WTC11 (cell line): ENCODE measurements at regions not wholly inside any gene's neighbourhood (a gene's known extent, or its start where the extent isn't known, plus 50 kb on each side); places are given as distances from the start of the nearest gene placed in this dataset.

Source experiments
- CBFB ChIP-seq: sonication (generic); formaldehyde crosslinking; IDR thresholded peaks from 2 replicates; pipeline ENCODE4 v1.8.1; 2022; ENCODE audit warnings: mild to moderate bottlenecking, low read depth, missing genetic modification reagents
- FOXP1 ChIP-seq: sonication (generic); formaldehyde crosslinking; IDR thresholded peaks from 2 replicates; pipeline ENCODE4 v1.8.0; 2022; ENCODE audit warnings: missing genetic modification reagents, mild to moderate bottlenecking, moderate library complexity, borderline replicate concordance
- JUN ChIP-seq: sonication (generic); formaldehyde crosslinking; IDR thresholded peaks from 2 replicates; pipeline ENCODE4 v1.8.0; 2023; ENCODE audit warnings: mild to moderate bottlenecking, missing genetic modification reagents
- NR1H2 ChIP-seq: sonication (generic); formaldehyde crosslinking; IDR thresholded peaks from 2 replicates; pipeline ENCODE4 v1.9.0; 2021; ENCODE audit warnings: mild to moderate bottlenecking, moderate library complexity, missing genetic modification reagents
- NR2C2 ChIP-seq: sonication (generic); formaldehyde crosslinking; IDR thresholded peaks from 2 replicates; pipeline ENCODE4 v1.8.0; 2022; ENCODE audit warnings: mild to moderate bottlenecking, missing genetic modification reagents
- TEAD1 ChIP-seq: sonication (generic); formaldehyde crosslinking; IDR thresholded peaks from 2 replicates; pipeline ENCODE4 v1.8.0; 2022; ENCODE audit warnings: mild to moderate bottlenecking, missing genetic modification reagents
- ZNF423 ChIP-seq: fragments of 250-450 bp; sonication (Bioruptor Pico); IDR thresholded peaks from 2 replicates; pipeline ENCODE4 v2.1.2; 2022; ENCODE audit warnings: mild to moderate bottlenecking, moderate library complexity
- TF ChIP-seq, protein P1 (sequence below): sonication (generic); formaldehyde crosslinking; IDR thresholded peaks from 2 replicates; pipeline ENCODE4 v1.8.0; 2022; ENCODE audit warnings: mild to moderate bottlenecking, missing genetic modification reagents
- TF ChIP-seq, protein P2 (sequence below): fragments of 200-600 bp; IDR thresholded peaks from 2 replicates; pipeline ENCODE4 v1.8.0; 2022; ENCODE audit warnings: antibody characterized with exemption
- TF ChIP-seq, protein P3 (sequence below): sonication (generic); formaldehyde crosslinking; IDR thresholded peaks from 2 replicates; pipeline ENCODE4 v1.8.0; 2022; ENCODE audit warnings: mild to moderate bottlenecking, missing genetic modification reagents
- TF ChIP-seq, protein P4 (sequence below): sonication (generic); formaldehyde crosslinking; IDR thresholded peaks from 2 replicates; pipeline ENCODE4 v1.8.0; 2022; ENCODE audit warnings: missing genetic modification reagents

DNA sequence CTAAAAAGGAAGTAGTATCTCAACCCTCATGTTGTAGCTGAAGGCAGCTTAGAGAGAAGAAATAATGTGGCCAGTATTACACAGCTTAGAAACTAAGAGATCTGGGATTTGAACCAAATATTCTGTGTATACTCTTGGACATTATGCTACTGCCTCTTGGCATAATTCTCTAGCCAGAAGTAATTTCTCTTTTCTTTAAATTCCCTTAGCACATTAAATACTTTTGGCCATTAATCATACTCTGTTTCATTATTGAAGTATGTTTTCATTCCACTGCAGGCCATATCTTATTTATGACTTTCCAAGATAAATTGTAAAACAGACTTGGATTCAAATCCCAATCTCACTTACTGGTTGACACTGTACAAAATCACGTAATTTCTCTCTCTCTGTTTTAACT is 181.3 kb upstream of the SPAG17 start:
- TF ChIP-seq, protein P1, sequence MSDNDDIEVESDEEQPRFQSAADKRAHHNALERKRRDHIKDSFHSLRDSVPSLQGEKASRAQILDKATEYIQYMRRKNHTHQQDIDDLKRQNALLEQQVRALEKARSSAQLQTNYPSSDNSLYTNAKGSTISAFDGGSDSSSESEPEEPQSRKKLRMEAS (CRISPR knock-in tag), result no peak
- TF ChIP-seq, protein P2, sequence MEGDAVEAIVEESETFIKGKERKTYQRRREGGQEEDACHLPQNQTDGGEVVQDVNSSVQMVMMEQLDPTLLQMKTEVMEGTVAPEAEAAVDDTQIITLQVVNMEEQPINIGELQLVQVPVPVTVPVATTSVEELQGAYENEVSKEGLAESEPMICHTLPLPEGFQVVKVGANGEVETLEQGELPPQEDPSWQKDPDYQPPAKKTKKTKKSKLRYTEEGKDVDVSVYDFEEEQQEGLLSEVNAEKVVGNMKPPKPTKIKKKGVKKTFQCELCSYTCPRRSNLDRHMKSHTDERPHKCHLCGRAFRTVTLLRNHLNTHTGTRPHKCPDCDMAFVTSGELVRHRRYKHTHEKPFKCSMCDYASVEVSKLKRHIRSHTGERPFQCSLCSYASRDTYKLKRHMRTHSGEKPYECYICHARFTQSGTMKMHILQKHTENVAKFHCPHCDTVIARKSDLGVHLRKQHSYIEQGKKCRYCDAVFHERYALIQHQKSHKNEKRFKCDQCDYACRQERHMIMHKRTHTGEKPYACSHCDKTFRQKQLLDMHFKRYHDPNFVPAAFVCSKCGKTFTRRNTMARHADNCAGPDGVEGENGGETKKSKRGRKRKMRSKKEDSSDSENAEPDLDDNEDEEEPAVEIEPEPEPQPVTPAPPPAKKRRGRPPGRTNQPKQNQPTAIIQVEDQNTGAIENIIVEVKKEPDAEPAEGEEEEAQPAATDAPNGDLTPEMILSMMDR, result no peak
- TF ChIP-seq NR2C2, result no peak
- TF ChIP-seq NR1H2 (CRISPR knock-in tag), result no peak
- TF ChIP-seq, protein P3, sequence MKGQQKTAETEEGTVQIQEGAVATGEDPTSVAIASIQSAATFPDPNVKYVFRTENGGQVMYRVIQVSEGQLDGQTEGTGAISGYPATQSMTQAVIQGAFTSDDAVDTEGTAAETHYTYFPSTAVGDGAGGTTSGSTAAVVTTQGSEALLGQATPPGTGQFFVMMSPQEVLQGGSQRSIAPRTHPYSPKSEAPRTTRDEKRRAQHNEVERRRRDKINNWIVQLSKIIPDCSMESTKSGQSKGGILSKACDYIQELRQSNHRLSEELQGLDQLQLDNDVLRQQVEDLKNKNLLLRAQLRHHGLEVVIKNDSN (CRISPR knock-in tag), result no peak
- TF ChIP-seq CBFB (CRISPR knock-in tag), result no peak
- TF ChIP-seq, protein P4, sequence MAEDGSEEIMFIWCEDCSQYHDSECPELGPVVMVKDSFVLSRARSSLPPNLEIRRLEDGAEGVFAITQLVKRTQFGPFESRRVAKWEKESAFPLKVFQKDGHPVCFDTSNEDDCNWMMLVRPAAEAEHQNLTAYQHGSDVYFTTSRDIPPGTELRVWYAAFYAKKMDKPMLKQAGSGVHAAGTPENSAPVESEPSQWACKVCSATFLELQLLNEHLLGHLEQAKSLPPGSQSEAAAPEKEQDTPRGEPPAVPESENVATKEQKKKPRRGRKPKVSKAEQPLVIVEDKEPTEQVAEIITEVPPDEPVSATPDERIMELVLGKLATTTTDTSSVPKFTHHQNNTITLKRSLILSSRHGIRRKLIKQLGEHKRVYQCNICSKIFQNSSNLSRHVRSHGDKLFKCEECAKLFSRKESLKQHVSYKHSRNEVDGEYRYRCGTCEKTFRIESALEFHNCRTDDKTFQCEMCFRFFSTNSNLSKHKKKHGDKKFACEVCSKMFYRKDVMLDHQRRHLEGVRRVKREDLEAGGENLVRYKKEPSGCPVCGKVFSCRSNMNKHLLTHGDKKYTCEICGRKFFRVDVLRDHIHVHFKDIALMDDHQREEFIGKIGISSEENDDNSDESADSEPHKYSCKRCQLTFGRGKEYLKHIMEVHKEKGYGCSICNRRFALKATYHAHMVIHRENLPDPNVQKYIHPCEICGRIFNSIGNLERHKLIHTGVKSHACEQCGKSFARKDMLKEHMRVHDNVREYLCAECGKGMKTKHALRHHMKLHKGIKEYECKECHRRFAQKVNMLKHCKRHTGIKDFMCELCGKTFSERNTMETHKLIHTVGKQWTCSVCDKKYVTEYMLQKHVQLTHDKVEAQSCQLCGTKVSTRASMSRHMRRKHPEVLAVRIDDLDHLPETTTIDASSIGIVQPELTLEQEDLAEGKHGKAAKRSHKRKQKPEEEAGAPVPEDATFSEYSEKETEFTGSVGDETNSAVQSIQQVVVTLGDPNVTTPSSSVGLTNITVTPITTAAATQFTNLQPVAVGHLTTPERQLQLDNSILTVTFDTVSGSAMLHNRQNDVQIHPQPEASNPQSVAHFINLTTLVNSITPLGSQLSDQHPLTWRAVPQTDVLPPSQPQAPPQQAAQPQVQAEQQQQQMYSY (CRISPR knock-in tag), result no peak
- TF ChIP-seq ZNF423, result no peak
- no peak for TF ChIP-seq FOXP1 (CRISPR knock-in tag)
- no peak for TF ChIP-seq JUN (CRISPR knock-in tag)
- TF ChIP-seq TEAD1 (CRISPR knock-in tag), result no peak
